ENCODE measurements at regions not wholly inside any gene's neighbourhood (a gene's known extent, or its start where the extent isn't known, plus 50 kb on each side); places are given as distances from the start of the nearest gene placed in this dataset.
A peak's percentile ranks its signal among the peaks of the same experiment; 100 is the strongest.

GRCh38 chrX:125101971-125102755 lies 217.5 kb upstream of the TEX13C start:
- DNase-seq = no peak
- Histone ChIP-seq H3K36me3 (no peaks in the 10 kb centered on the region), H3K4me3 (no peak overlapping the region), H3K9me3 (no peaks in the 10 kb centered on the region), H3K4me1 (no peaks in the 10 kb centered on the region), H3K27me3 (no peaks in the 10 kb centered on the region), H3K27ac (no peak overlapping the region)
- WGBS, 2 donors = 59 to 67% methylated on average over 1 of the region's 1 CpG
- TF ChIP-seq CTCF (IDR thresholded peaks at IDR 0.05) (no peak), POLR2A (IDR thresholded peaks at IDR 0.05) (no peak)
- intact Hi-C loops (cut with DNase I) = no loop called here

GRCh38 chrX:125103693-125104092 lies 216.0 kb upstream of the TEX13C start:
- 80% methylated on average over 3 to 11 of the region's 11 CpGs for WGBS, 2 donors
- intact Hi-C loops (cut with DNase I) = no loop called here
- Histone ChIP-seq H3K4me1 (no peaks in the 10 kb centered on the region), H3K36me3 (no peaks in the 10 kb centered on the region), H3K4me3 (no peak overlapping the region), H3K27ac (no peak overlapping the region), H3K9me3 (no peaks in the 10 kb centered on the region), H3K27me3 (no peaks in the 10 kb centered on the region)
- DNase-seq = no peak
- no peak for TF ChIP-seq CTCF (IDR thresholded peaks at IDR 0.05)
- no peak for TF ChIP-seq POLR2A (IDR thresholded peaks at IDR 0.05)

- DNase-seq = no peak
Observed at GRCh38 chrX:125108921-125109320, 210.8 kb upstream of the TEX13C start.

GRCh38 chrX:125131164-125131563 lies 188.5 kb upstream of the TEX13C start:
- no peaks in the 10 kb centered on the region for H3K9me3 ChIP-seq
- DNase-seq = no peak
- H3K27me3 ChIP-seq = no peaks in the 10 kb centered on the region
- no peaks in the 10 kb centered on the region for H3K36me3 ChIP-seq
- H3K4me3 ChIP-seq = no peak overlapping the region
- TF ChIP-seq POLR2A (IDR thresholded peaks at IDR 0.05) = no peak
- TF ChIP-seq CTCF (IDR thresholded peaks at IDR 0.05) = peak in 1 of 6 experiments; percentile 34
- intact Hi-C loops (cut with DNase I) = no loop called here
- no peak overlapping the region for H3K27ac ChIP-seq
- H3K4me1 ChIP-seq = no peaks in the 10 kb centered on the region

More at GRCh38 chrX:125108921-125109320, 210.8 kb upstream of the TEX13C start:
- TF ChIP-seq CTCF (IDR thresholded peaks at IDR 0.05) (no peak), POLR2A (IDR thresholded peaks at IDR 0.05) (no peak)
- WGBS, 2 donors = 87 to 92% methylated on average over 3 of the region's 3 CpGs
- no peak overlapping the region for H3K4me3 ChIP-seq
- no peaks in the 10 kb centered on the region for H3K36me3 ChIP-seq
- H3K27me3 ChIP-seq = no peaks in the 10 kb centered on the region
- no peaks in the 10 kb centered on the region for H3K4me1 ChIP-seq
- H3K27ac ChIP-seq = no peak overlapping the region
- H3K9me3 ChIP-seq = no peaks in the 10 kb centered on the region
- intact Hi-C loops (cut with DNase I) = no loop called here

GRCh38 chrX:125132274-125132673 lies 187.4 kb upstream of the TEX13C start:
- H3K36me3 ChIP-seq = no peaks in the 10 kb centered on the region
- no peak for DNase-seq
- intact Hi-C loops (cut with DNase I) = no loop called here
- 39% methylated on average over 2 of the region's 2 CpGs; no CpG with 5 or more reads in 1 of the 2 donors for WGBS, 2 donors
- H3K27ac ChIP-seq = no peak overlapping the region
- no peaks in the 10 kb centered on the region for H3K27me3 ChIP-seq
- no peaks in the 10 kb centered on the region for H3K4me1 ChIP-seq
- H3K4me3 ChIP-seq = no peak overlapping the region
- peak in 2 of 6 experiments; percentile 5 to 34 for TF ChIP-seq CTCF (IDR thresholded peaks at IDR 0.05)
- no peak for TF ChIP-seq POLR2A (IDR thresholded peaks at IDR 0.05)
- no peaks in the 10 kb centered on the region for H3K9me3 ChIP-seq

Measured in esophagus squamous epithelium (tissue), 5 donors.